Endothelial cell of umbilical vein (primary cell): ENCODE measurements at regions not wholly inside any gene's neighbourhood (a gene's known extent, or its start where the extent isn't known, plus 50 kb on each side); places are given as distances from the start of the nearest gene placed in this dataset.

ENCODE experiments used
- EZH2 ChIP-seq: IDR thresholded peaks from 2 replicates; pipeline ENCODE4 v1.6.1; 2012; ENCODE audit warnings: borderline replicate concordance, low read depth, mild to moderate bottlenecking, moderate library complexity, low read length, inconsistent platforms; ENCODE audit not compliant: severe bottlenecking
- POLR2A ChIP-seq: IDR thresholded peaks from 2 replicates; pipeline ENCODE4 v1.6.1; 2012; ENCODE audit warnings: low read depth, mild to moderate bottlenecking, control low read depth, low read length
- POLR2AphosphoS5 ChIP-seq: IDR thresholded peaks from 2 replicates; pipeline ENCODE4 v1.6.1; 2012; ENCODE audit warnings: low read depth, mild to moderate bottlenecking, control low read depth, low read length, moderate library complexity; ENCODE audit not compliant: insufficient read depth
- TF ChIP-seq, protein P1 (sequence below), 2 donors: IDR thresholded peaks; 1 replicate in 1 of 2; 2 replicates in 1 of 2; pipeline ENCODE4 v1.5.1; 2011; ENCODE audit warnings: low read length in 2 of 2, mild to moderate bottlenecking in 2 of 2, moderate library complexity in 2 of 2, control low read depth in 1 of 2, inconsistent platforms in 1 of 2, low read depth in 1 of 2; ENCODE audit not compliant: insufficient read depth in 1 of 2; ENCODE audit errors: extremely low read depth in 1 of 2

DNA sequence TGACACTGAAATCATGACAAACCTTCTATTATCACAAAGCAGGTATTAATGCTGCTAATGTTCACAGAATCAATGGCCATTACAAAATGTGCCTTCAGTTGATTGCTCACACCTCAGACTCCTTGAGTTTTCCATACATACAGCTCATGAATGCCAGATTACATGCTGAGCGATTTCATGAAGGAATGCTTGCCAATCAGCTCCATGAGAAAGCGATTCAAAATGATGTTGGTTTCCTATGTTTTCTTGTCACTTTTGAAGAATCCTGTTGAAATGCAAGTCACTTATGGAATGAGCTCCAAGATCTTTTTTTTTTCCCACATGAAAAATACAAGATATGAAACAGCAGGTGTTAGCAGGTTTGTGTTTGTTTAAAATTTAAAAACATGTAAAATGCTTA, 68.0 kb upstream of the GPCPD1 start:
- TF ChIP-seq, protein P1, sequence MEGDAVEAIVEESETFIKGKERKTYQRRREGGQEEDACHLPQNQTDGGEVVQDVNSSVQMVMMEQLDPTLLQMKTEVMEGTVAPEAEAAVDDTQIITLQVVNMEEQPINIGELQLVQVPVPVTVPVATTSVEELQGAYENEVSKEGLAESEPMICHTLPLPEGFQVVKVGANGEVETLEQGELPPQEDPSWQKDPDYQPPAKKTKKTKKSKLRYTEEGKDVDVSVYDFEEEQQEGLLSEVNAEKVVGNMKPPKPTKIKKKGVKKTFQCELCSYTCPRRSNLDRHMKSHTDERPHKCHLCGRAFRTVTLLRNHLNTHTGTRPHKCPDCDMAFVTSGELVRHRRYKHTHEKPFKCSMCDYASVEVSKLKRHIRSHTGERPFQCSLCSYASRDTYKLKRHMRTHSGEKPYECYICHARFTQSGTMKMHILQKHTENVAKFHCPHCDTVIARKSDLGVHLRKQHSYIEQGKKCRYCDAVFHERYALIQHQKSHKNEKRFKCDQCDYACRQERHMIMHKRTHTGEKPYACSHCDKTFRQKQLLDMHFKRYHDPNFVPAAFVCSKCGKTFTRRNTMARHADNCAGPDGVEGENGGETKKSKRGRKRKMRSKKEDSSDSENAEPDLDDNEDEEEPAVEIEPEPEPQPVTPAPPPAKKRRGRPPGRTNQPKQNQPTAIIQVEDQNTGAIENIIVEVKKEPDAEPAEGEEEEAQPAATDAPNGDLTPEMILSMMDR (IDR thresholded peaks at IDR 0.05; ENCODE audit: extremely low read depth in 1 of 2, insufficient read depth in 1 of 2, low read depth in 1 of 2, low read length in 2 of 2), result no peak
- TF ChIP-seq POLR2A (no peak), POLR2AphosphoS5 (no peak), EZH2 (no peak)
